PC-3 (cell line): ENCODE measurements at regions not wholly inside any gene's neighbourhood (a gene's known extent, or its start where the extent isn't known, plus 50 kb on each side); places are given as distances from the start of the nearest gene placed in this dataset.

Experiments
- EZH2phosphoT487 ChIP-seq: fragments of 300-600 bp; sonication (generic); IDR thresholded peaks from 2 replicates; pipeline ENCODE4 v1.6.1; 2018; ENCODE audit warnings: mild to moderate bottlenecking, antibody characterized with exemption, low read length, borderline replicate concordance
- TF ChIP-seq, protein P1 (sequence below): fragments of 300-600 bp; sonication (generic); conservative IDR thresholded peaks from 2 replicates; pipeline ENCODE4 v1.5.1; 2017; ENCODE audit warnings: antibody characterized with exemption, low read depth, mild to moderate bottlenecking, low read length

DNA sequence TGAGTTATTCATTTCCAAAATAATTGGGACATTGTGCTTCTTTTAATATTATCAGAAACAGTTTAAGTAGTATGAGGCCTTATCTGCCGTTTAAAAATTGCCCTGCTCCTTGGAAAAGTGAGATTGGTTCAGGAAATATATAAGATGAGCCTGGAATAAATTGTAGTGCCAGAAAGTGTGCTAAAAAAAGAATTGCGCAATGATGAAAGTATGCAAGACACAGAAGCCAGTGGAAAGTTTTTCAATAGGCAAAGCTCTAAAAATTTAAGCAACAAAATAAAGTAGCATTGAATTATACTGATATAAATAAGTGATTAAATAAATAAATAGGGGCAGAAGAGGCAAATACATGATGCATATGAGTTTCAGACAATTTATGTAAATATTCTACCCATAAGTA is 834.9 kb downstream of the BCL11B start:
- TF ChIP-seq, protein P1, sequence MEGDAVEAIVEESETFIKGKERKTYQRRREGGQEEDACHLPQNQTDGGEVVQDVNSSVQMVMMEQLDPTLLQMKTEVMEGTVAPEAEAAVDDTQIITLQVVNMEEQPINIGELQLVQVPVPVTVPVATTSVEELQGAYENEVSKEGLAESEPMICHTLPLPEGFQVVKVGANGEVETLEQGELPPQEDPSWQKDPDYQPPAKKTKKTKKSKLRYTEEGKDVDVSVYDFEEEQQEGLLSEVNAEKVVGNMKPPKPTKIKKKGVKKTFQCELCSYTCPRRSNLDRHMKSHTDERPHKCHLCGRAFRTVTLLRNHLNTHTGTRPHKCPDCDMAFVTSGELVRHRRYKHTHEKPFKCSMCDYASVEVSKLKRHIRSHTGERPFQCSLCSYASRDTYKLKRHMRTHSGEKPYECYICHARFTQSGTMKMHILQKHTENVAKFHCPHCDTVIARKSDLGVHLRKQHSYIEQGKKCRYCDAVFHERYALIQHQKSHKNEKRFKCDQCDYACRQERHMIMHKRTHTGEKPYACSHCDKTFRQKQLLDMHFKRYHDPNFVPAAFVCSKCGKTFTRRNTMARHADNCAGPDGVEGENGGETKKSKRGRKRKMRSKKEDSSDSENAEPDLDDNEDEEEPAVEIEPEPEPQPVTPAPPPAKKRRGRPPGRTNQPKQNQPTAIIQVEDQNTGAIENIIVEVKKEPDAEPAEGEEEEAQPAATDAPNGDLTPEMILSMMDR = no peak
- TF ChIP-seq EZH2phosphoT487 = no peak
